ENCODE measurements at regions not wholly inside any gene's neighbourhood (a gene's known extent, or its start where the extent isn't known, plus 50 kb on each side); places are given as distances from the start of the nearest gene placed in this dataset.

GRCh38 chr6:91816335-91816734, 1229.5 kb upstream of the MAP3K7 start:
- TF ChIP-seq GATA2 (IDR thresholded peaks at IDR 0.05; ENCODE audit: low read depth, low read length) = no peak
- TF ChIP-seq GATA3 (IDR thresholded peaks at IDR 0.05; ENCODE audit: low read depth, low read length) = no peak
